Stimulated activated CD4-positive, alpha-beta T cell treated with anti-CD3 and anti-CD28 coated beads, Interleukin-2, amount 100 ng/mL, for 4 hours (primary cell): ENCODE measurements at regions not wholly inside any gene's neighbourhood (a gene's known extent, or its start where the extent isn't known, plus 50 kb on each side); places are given as distances from the start of the nearest gene placed in this dataset.
"Not testable (repeated sequence)": the region's sequence is repeated elsewhere in the genome, so short reads cannot be mapped to it uniquely, and the experiment has no call there.

ENCODE experiments used
- DNase-seq: peaks from one replicate; pipeline ENCODE4 v3.0.0-alpha.2; 2020; ENCODE audit warnings: low read depth

- no peak for DNase-seq
These were observed 263.3 kb upstream of the IL12B start for GRCh38 chr5:159593518-159594073.

- DNase-seq = not testable (repeated sequence)
These were observed 265.3 kb upstream of the IL12B start for GRCh38 chr5:159595561-159595960.

GRCh38 chr5:159601216-159601615, 270.9 kb upstream of the IL12B start:
- no peak for DNase-seq

GRCh38 chr5:159602434-159602833, 272.1 kb upstream of the IL12B start:
- no peak for DNase-seq

- no peak for DNase-seq
These were observed 275.3 kb upstream of the IL12B start for GRCh38 chr5:159605585-159605984.

GRCh38 chr5:159609359-159609758, 279.1 kb upstream of the IL12B start:
- no peak for DNase-seq

GRCh38 chr5:159610966-159611579, 280.8 kb upstream of the IL12B start:
- no peak for DNase-seq

GRCh38 chr5:159616952-159617351, 286.7 kb upstream of the IL12B start:
- no peak for DNase-seq

GRCh38 chr5:159619826-159620225, 289.5 kb upstream of the IL12B start:
- no peak for DNase-seq

GRCh38 chr5:159620853-159621540, 290.7 kb upstream of the IL12B start:
- no peak for DNase-seq

GRCh38 chr5:159628703-159629102, 287.6 kb upstream of the ADRA1B start:
- DNase-seq = no peak

- DNase-seq = no peak
These were observed 287.1 kb upstream of the ADRA1B start for GRCh38 chr5:159629158-159629557.

- DNase-seq = no peak
These were observed 285.7 kb upstream of the ADRA1B start for GRCh38 chr5:159630545-159630944.

GRCh38 chr5:159631001-159631400, 285.3 kb upstream of the ADRA1B start:
- no peak for DNase-seq

- no peak for DNase-seq
These were observed 283.4 kb upstream of the ADRA1B start for GRCh38 chr5:159632866-159633265.

GRCh38 chr5:159638481-159638880, 277.8 kb upstream of the ADRA1B start:
- DNase-seq = no peak

- no peak for DNase-seq
These were observed 277.2 kb upstream of the ADRA1B start for GRCh38 chr5:159638954-159639559.

GRCh38 chr5:159639590-159639989, 276.7 kb upstream of the ADRA1B start:
- no peak for DNase-seq

- DNase-seq = no peak
These were observed 275.8 kb upstream of the ADRA1B start for GRCh38 chr5:159640446-159640845.

- DNase-seq = no peak
These were observed 275.4 kb upstream of the ADRA1B start for GRCh38 chr5:159640921-159641320.

- no peak for DNase-seq
These were observed 274.8 kb upstream of the ADRA1B start for GRCh38 chr5:159641371-159642039.

- no peak for DNase-seq
These were observed 273.9 kb upstream of the ADRA1B start for GRCh38 chr5:159642379-159642778.

GRCh38 chr5:159644053-159644452, 272.2 kb upstream of the ADRA1B start:
- DNase-seq = no peak
